ENCODE measurements at regions not wholly inside any gene's neighbourhood (a gene's known extent, or its start where the extent isn't known, plus 50 kb on each side); places are given as distances from the start of the nearest gene placed in this dataset.
"Not testable (repeated sequence)": the region's sequence is repeated elsewhere in the genome, so short reads cannot be mapped to it uniquely, and the experiment has no call there.

GRCh38 chr9:108281696-108282095 is 574.1 kb downstream of the ACTL7B start:
- no peak for DNase-seq

- DNase-seq = no peak
These were observed 577.4 kb downstream of the ACTL7B start for GRCh38 chr9:108278341-108278740.

- DNase-seq = no peak
These were observed 578.6 kb downstream of the ACTL7B start for GRCh38 chr9:108277216-108277615.

DNA sequence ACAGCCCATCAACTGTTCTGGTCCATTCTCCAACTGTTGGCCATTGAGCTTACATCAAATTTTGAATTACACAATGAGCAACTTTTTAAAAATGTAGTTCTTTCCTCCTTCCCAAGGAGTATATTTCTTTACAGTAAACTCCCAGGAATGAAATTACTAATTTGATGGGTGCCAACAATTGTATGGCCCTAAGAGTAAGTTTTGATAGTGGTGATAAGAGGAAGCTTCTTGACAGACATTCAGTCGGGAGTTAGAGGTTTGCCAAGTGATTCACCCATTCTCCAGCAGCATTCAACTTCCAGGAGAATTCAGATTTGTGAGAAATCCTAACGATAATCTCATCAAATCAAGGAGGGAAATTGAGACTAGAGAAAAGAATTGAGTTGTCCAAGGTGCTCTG is 579.9 kb downstream of the ACTL7B start:
- no peak for DNase-seq

GRCh38 chr9:108274971-108275370 is 580.8 kb downstream of the ACTL7B start:
- no peak for DNase-seq

DNA sequence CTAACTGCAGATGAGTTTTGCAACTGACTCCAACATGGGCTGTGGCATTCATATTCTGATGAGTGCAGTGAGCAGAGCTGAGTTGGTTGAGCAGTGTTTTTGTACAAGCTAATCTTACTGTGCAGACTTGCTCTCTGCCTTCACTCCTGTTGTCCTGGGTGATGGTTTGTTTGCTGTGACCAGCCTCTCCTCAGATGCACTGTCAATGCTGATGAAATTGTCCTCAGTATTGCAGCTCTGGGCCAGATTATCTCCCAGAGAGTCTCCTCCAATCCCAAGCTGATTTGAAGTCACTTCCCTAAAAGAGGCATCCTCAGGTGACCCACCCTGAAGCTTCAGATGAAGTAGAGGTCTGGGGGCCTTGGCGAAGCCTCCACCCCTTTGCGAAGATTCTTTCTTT is 581.8 kb downstream of the ACTL7B start:
- no peak for DNase-seq

GRCh38 chr9:108272349-108272899 is 583.4 kb downstream of the ACTL7B start:
- DNase-seq = no peak

DNA sequence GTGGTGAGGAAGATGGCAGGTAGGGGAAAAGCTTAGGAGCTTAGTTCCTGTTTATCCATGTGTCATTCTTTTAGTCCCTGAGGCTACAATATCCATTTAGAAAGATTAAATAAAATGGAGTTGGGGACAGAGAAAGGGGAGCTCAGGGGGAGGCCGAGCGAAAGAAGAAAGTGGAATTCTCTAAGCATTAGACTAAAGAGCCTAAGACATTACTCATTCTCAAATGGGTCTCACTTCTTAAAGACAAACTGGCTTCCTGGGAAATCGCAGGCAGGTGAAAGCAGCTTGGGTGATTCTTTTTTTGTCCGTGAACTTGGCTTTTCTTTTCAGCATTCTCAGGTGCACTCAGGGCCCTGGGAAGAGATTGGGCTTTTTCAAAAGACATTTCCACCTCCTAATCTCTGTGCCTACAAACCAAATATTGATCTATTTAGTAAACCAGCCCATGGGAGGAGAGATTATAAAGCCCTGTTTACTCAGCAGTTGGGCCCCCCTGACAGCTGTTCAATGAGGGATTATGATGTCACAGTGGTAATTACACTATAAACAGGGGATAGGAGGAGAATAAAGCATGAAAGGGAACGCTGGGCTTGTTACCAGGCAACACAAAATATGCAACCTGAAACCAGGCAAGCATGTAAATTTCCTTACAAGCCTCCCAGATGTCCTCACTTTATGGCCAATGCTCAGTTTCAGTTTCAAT is 584.0 kb downstream of the ACTL7B start:
- DNase-seq = peak; percentile 67 to 77

GRCh38 chr9:108271236-108271635 is 584.5 kb downstream of the ACTL7B start:
- no peak for DNase-seq

GRCh38 chr9:108270561-108270960 is 585.2 kb downstream of the ACTL7B start:
- no peak for DNase-seq

GRCh38 chr9:108270051-108270450 is 585.7 kb downstream of the ACTL7B start:
- DNase-seq = no peak

GRCh38 chr9:108269371-108269770 is 586.4 kb downstream of the ACTL7B start:
- DNase-seq = no peak

DNA sequence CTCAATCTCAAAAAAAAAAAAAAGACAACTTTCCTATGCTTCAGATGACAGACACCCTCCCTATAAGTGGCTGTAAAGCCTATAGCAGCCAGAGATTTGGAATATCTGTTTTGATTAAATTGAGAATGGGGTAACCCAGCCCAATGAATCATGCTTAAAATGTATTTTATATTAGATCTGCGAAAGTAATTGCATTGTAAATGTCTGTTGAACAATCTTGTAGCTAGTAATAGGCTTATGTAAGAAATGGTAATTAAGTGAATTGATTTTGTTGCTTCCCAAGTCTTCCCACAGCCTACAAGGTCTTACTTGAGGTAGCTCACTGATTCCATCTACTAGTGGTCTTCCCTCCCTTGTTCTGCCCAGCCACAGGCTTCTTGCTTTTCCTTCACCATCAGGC is 590.7 kb downstream of the ACTL7B start:
- DNase-seq = no peak

GRCh38 chr9:108264093-108264492 is 591.7 kb downstream of the ACTL7B start:
- DNase-seq = no peak

DNA sequence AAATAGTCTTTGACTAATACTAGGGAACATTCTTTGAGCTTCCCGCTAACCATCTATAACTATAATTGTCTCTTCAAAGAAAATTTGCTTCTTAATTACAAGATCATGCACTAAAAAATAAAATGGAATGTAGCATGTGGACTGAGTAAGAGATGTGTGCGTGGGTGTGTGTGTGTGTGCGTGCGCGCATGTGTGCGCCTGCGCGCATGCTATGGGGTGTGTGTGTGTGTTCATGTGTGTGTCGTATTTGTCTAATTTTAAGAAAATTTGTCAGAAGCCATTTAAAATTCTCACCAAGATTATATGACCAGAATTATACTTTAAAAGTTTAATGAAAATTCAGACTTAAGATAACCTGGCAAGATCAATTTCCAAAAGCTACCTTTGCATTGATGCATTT is 593.0 kb downstream of the ACTL7B start:
- DNase-seq = no peak

- DNase-seq = no peak
These were observed 595.7 kb downstream of the ACTL7B start for GRCh38 chr9:108259917-108260675.

GRCh38 chr9:108258640-108259039 is 597.1 kb downstream of the ACTL7B start:
- no peak for DNase-seq

DNA sequence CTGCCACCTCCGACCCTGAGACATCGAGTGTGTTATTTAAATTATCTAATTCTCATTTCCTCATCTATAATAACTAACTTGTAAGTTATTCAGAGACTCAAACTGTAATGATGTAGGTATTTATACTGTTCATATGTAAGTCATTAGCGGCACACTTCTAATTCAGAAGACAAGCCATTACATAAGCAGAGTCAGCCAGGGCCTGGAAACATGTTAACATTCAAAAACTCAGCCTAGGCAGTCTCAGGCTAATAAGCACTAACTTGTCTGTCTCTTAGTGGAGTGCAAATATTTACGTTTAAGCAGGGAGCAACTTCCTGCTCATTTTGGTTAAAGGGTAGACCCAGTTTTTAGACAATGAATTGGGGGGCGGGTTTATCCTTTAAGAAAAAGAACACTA is 598.4 kb downstream of the ACTL7B start:
- no peak for DNase-seq

GRCh38 chr9:108254236-108254635 is 601.5 kb downstream of the ACTL7B start:
- DNase-seq = no peak

GRCh38 chr9:108247391-108247790 is 608.4 kb downstream of the ACTL7B start:
- DNase-seq = not testable (repeated sequence)

GRCh38 chr9:108245901-108246300 is 609.9 kb downstream of the ACTL7B start:
- DNase-seq = no peak

DNA sequence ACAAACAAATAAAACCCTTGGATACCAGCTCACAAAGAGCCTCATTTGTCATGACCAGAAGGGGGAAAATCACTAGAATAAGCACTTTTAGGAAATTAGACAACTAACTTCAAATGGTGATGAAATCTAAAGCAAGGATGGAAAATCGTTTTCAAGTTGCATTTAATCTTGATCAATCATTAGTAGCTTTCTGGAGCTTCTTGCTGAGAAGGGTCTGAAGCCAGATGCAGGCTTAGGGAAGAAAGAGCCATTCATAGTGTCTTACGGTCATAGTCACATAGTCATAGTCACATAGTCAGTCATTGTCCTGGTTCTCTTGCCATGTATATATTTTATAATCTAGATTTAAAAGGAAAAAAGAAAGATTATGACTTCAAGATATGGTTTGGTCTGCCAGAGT is 610.5 kb downstream of the ACTL7B start:
- DNase-seq = no peak

- DNase-seq = no peak
These were observed 611.1 kb downstream of the ACTL7B start for GRCh38 chr9:108244686-108245085.
